ENCODE measurements at regions not wholly inside any gene's neighbourhood (a gene's known extent, or its start where the extent isn't known, plus 50 kb on each side); places are given as distances from the start of the nearest gene placed in this dataset.

DNA sequence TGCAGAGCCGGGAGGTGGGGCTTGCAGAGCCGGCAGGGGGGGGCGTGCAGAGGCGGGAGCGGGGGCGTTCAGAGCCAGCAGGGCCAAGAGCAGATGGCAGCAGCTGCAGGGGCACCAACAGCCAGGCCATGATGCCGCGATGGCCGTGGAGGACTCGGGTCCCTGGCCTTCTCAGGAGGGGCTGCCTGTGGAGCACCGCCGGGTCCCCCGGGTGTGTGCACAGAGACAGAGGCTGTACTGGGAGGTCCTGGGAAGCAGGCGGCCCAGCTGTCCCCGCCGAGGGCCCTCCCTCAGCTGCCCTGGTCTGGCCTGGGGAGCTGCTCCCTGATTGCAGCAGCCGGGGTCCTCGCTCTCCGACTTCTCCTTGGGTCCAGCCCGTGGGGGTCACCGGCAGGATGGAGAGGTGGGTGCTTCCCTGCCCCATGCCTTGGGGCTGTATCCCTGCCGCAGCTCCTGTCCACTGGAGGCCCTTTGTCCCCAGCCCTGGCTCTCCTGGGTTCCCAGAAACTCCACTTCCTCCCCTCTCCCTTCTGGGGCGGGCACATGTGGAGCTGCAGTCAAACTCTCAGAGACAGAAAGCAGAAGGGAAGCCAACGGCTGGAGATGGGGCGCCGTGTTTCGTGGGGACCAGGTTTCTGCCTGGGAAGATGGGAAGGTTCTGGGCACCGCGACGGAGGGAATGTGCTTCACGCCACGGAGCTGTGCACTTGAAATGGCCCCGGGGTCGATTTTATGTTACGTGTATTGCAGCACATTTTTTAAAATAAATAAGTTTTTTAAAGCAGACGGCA is 75.8 kb upstream of the GALNT9 start:
- no peak for TF ChIP-seq ZFX (IDR thresholded peaks at IDR 0.05)
- TF ChIP-seq, protein P1, sequence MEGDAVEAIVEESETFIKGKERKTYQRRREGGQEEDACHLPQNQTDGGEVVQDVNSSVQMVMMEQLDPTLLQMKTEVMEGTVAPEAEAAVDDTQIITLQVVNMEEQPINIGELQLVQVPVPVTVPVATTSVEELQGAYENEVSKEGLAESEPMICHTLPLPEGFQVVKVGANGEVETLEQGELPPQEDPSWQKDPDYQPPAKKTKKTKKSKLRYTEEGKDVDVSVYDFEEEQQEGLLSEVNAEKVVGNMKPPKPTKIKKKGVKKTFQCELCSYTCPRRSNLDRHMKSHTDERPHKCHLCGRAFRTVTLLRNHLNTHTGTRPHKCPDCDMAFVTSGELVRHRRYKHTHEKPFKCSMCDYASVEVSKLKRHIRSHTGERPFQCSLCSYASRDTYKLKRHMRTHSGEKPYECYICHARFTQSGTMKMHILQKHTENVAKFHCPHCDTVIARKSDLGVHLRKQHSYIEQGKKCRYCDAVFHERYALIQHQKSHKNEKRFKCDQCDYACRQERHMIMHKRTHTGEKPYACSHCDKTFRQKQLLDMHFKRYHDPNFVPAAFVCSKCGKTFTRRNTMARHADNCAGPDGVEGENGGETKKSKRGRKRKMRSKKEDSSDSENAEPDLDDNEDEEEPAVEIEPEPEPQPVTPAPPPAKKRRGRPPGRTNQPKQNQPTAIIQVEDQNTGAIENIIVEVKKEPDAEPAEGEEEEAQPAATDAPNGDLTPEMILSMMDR (conservative IDR thresholded peaks at IDR 0.05) = no peak
- H3K27ac ChIP-seq = no peak overlapping the region

DNA sequence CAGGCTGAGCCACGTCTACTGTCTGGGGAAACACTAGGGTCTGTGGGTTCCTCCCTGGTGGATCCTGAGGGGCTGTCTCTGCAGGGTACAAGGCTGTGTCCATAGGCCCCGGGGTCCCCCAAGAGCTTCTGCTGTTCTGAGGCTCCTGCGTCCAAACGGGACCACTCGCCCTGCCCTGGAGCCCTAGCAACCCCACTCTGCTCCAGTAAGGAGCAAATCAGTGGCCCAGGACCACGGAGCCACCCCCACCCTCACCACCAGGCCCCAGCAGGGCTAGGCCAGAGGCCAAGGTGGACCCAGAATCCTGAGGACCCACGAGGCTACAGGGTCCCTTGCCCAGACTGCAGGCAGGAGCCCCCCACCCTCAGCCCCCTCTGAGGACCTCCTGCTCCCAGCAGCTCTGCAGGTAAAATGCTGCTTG is 75.1 kb upstream of the GALNT9 start:
- TF ChIP-seq, protein P1 (conservative IDR thresholded peaks at IDR 0.05) = no peak
- TF ChIP-seq ZFX (IDR thresholded peaks at IDR 0.05) = no peak
- no peak overlapping the region for H3K27ac ChIP-seq

DNA sequence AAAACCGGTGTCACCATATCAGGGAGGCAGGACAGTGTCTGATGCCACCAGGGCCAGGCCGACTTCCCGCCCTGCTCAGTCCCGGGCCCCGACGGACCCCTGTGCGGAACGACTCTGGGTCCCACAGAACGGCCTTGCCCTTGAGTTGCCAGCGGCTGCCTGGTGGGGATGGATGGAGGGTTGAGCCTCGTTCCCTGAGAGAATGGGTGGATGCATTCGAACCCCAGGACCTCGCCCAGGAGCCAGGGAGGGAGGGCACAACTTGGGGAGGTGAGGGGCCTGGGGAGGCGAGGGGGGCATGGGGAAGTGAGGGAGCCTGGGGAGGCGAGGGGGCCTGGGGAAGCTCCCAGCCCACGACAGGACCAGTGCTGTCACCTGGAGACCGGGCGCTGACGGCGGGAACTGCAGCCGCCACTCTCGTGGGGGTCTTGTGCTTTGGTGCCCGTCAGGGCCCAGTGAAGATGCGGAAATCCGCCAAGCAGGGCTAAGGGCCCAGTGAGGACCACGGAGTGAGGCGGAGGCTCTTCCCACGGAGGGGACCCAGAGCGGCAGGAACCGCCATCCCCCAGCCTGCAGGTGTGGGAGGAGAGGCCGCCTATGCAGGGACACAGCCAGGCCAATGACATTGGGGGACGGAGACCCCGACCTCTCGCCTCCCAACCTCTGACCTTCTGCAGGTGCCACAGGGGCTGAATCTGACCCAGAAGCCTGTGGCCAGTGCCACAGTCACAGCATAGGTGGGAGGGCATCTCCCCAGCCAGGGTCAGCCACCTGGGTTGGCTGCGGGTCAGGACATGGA is 74.4 kb upstream of the GALNT9 start:
- TF ChIP-seq, protein P1 (conservative IDR thresholded peaks at IDR 0.05) = no peak
- TF ChIP-seq ZFX (IDR thresholded peaks at IDR 0.05) = no peak
- H3K27ac ChIP-seq = no peak overlapping the region

DNA sequence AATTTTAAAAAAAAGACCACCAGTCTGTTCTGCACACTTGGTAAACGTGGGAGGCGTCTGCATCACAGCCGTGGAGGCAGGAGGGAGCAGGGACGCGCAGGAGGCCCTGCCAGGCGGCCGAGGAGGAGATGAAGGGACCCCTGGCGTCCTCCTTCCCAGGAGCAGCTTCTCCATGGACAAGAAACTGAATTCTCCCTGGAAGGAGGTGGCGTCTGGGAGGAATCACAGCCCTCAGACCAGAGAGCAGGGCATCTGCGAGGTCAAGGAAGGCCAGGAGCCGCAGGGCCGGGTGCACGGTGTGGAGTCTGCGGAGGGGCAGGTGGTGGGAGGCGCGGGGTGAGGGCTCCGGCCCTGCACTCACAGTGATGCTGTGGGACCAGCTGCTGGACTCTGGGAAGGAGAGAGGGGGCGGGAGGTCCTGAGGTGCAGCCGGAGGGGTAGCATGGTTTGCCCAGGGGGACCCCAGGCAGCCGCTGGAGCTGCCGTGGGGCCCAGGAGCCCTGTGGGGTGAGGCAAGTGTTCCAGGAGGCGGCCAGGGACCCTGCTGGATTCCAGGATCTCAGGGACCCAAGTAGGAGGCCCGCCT is 73.5 kb upstream of the GALNT9 start:
- TF ChIP-seq, protein P1 (conservative IDR thresholded peaks at IDR 0.05) = no peak
- no peak for TF ChIP-seq ZFX (IDR thresholded peaks at IDR 0.05)
- H3K27ac ChIP-seq = no peak overlapping the region

DNA sequence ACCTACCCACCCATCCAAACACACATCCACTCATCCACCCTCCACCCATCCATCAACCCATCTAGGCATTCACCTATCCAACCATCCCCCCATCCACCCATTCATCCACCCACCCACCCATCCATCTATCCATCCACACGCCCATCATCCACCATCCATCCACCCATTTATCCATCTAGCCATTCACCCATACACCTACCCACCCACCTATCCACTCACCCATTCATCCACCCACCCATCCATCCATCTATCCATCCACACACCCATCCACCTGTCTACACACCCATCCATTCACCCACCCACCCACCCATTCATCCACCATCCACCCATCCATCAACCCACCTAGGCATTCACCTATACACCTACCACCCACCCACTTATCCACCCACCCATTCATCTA is 72.6 kb upstream of the GALNT9 start:
- no peak overlapping the region for H3K27ac ChIP-seq
- TF ChIP-seq, protein P1 (conservative IDR thresholded peaks at IDR 0.05) = no peak
- TF ChIP-seq ZFX (IDR thresholded peaks at IDR 0.05) = no peak

DNA sequence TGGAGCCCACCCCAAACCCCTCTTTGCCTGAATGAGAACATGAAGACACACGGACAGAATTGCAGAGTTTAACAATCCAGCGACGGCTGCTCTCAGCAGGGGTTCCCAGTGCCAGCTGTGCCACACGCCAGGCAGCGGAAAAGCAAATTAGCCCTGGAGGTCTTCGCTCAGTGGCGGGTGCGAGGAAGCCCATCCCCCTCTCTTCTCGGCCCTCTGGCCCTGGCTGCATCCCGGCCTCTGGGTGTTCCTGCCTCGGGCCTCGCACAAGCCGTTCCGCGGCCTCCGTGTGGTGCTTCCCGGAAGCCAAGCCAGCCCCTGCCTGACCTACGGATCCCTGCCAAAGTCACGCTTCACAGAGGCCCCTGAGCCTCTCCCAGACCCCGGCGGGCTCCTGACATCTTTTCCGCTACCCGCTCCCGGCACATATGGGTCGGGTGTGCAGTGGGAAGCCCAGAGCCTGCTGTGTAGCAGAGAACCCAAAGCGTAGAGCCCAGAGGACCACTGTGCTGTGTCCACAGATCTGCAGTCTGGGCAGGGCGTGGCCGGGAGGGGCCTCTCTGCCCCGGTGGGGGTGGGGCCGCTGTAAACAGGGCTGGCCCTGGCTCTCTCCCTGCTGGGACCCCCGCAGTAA is 70.7 kb upstream of the GALNT9 start:
- H3K27ac ChIP-seq = no peak overlapping the region
- no peak for TF ChIP-seq ZFX (IDR thresholded peaks at IDR 0.05)
- TF ChIP-seq, protein P1 (conservative IDR thresholded peaks at IDR 0.05) = no peak

Measured in C4-2B (cell line).